ENCODE measurements at regions not wholly inside any gene's neighbourhood (a gene's known extent, or its start where the extent isn't known, plus 50 kb on each side); places are given as distances from the start of the nearest gene placed in this dataset.

DNA sequence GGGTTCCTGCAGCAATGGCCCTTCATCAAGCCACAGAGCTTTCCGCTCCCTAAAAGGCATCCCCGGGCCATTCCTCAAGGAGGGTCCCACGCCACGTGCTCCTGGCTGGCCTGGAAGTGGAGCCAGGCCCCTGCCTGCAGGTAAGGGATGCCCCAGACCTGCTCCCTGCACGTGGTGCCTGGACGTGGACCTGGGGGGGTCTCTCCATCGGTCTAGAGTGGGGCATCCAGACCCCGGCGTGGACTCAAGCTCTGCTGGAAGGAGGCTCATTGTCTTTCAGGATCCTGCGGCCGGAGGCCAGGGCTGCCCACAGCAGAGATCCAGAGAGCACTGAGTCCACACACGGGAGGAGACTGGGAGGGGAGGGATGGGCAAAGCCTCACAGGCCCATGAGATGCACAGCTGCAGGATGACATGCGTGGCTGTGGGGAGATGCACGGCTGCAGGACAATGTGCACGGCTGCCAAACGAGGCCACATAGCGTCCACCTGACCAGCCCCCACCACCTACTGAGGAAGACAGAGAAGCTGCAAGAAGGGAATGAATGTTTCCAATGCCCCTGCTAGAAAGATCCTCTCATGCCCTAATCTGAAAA is 236.7 kb downstream of the BRD1 start:
- TF ChIP-seq CTCF (IDR thresholded peaks at IDR 0.05) (no peak), POLR2A (IDR thresholded peaks at IDR 0.05) (no peak)

Measured in tibial nerve (tissue), 3 donors.